Esophagus squamous epithelium (tissue), 4 donors: ENCODE measurements at regions not wholly inside any gene's neighbourhood (a gene's known extent, or its start where the extent isn't known, plus 50 kb on each side); places are given as distances from the start of the nearest gene placed in this dataset.

Source experiments
- CTCF ChIP-seq, 6 experiments: fragments of 450-650 bp in 4 of 6; fragments of 200-600 bp in 2 of 6; sonication (generic) in 2 of 6; IDR thresholded peaks; one replicate each; pipeline ENCODE4 v1.5.1; 2016 to 2019; ENCODE audit warnings: antibody characterized with exemption in 6 of 6, mild to moderate bottlenecking in 4 of 6, moderate library complexity in 4 of 6
- POLR2A ChIP-seq, 4 donors: fragments of 450-650 bp; IDR thresholded peaks; one replicate each; pipeline ENCODE4 v1.6.1; 2017; ENCODE audit warnings: antibody characterized with exemption in 4 of 4, mild to moderate bottlenecking in 4 of 4, moderate library complexity in 3 of 4

- no peak for TF ChIP-seq CTCF (IDR thresholded peaks at IDR 0.05)
- TF ChIP-seq POLR2A (IDR thresholded peaks at IDR 0.05): no peak
Observed at GRCh38 chr4:167955006-167955405, 137.3 kb upstream of the ANXA10 start.
